Activated gamma-delta T cell treated with Interleukin-2 at 50 U/mL for 16 hours (primary cell): ENCODE measurements at regions not wholly inside any gene's neighbourhood (a gene's known extent, or its start where the extent isn't known, plus 50 kb on each side); places are given as distances from the start of the nearest gene placed in this dataset.
"Not testable (repeated sequence)": the region's sequence is repeated elsewhere in the genome, so short reads cannot be mapped to it uniquely, and the experiment has no call there.

Experiments used
- DNase-seq: peaks from one replicate; pipeline ENCODE4 v3.0.0-alpha.2; 2020

GRCh38 chr2:87468429-87468981 is 279.4 kb upstream of the PLGLB2 start:
- DNase-seq: not testable (repeated sequence)

- DNase-seq: not testable (repeated sequence)
Observed at GRCh38 chr2:87469180-87470151, 278.4 kb upstream of the PLGLB2 start.

- not testable (repeated sequence) for DNase-seq
Observed at GRCh38 chr2:87470381-87471380, 277.2 kb upstream of the PLGLB2 start.

- DNase-seq: not testable (repeated sequence)
Observed at GRCh38 chr2:87471478-87471877, 276.4 kb upstream of the PLGLB2 start.

GRCh38 chr2:87476223-87476872 is 271.5 kb upstream of the PLGLB2 start:
- not testable (repeated sequence) for DNase-seq

GRCh38 chr2:87476936-87477335 is 271.0 kb upstream of the PLGLB2 start:
- not testable (repeated sequence) for DNase-seq

GRCh38 chr2:87477669-87478428 is 270.0 kb upstream of the PLGLB2 start:
- not testable (repeated sequence) for DNase-seq

GRCh38 chr2:87478911-87479310 is 269.0 kb upstream of the PLGLB2 start:
- DNase-seq: not testable (repeated sequence)

GRCh38 chr2:87483093-87483680 is 264.7 kb upstream of the PLGLB2 start:
- DNase-seq: not testable (repeated sequence)

GRCh38 chr2:87484363-87484762 is 263.5 kb upstream of the PLGLB2 start:
- not testable (repeated sequence) for DNase-seq

- DNase-seq: not testable (repeated sequence)
Observed at GRCh38 chr2:87485455-87485854, 262.4 kb upstream of the PLGLB2 start.

- DNase-seq: not testable (repeated sequence)
Observed at GRCh38 chr2:87485884-87486283, 262.0 kb upstream of the PLGLB2 start.

GRCh38 chr2:87486413-87486812 is 261.5 kb upstream of the PLGLB2 start:
- DNase-seq: not testable (repeated sequence)

- DNase-seq: not testable (repeated sequence)
Observed at GRCh38 chr2:87488021-87488420, 259.9 kb upstream of the PLGLB2 start.

GRCh38 chr2:87488991-87489390 is 258.9 kb upstream of the PLGLB2 start:
- DNase-seq: not testable (repeated sequence)

- not testable (repeated sequence) for DNase-seq
Observed at GRCh38 chr2:87494846-87495245, 253.0 kb upstream of the PLGLB2 start.

GRCh38 chr2:87495455-87495854 is 252.4 kb upstream of the PLGLB2 start:
- not testable (repeated sequence) for DNase-seq

- DNase-seq: not testable (repeated sequence)
Observed at GRCh38 chr2:87496036-87497006, 251.6 kb upstream of the PLGLB2 start.

GRCh38 chr2:87497135-87497534 is 250.8 kb upstream of the PLGLB2 start:
- not testable (repeated sequence) for DNase-seq

- not testable (repeated sequence) for DNase-seq
Observed at GRCh38 chr2:87497700-87498099, 250.2 kb upstream of the PLGLB2 start.
